HL-60 (cell line): ENCODE measurements at regions not wholly inside any gene's neighbourhood (a gene's known extent, or its start where the extent isn't known, plus 50 kb on each side); places are given as distances from the start of the nearest gene placed in this dataset.

Experiments
- POLR2AphosphoS5 ChIP-seq: IDR thresholded peaks from 2 replicates; pipeline ENCODE4 v1.6.1; 2012; ENCODE audit warnings: low read depth
- SPI1 ChIP-seq: IDR thresholded peaks from 2 replicates; pipeline ENCODE4 v1.6.1; 2012; ENCODE audit warnings: low read depth, mild to moderate bottlenecking, borderline replicate concordance
- TF ChIP-seq, protein P1 (sequence below): IDR thresholded peaks from one replicate; pipeline ENCODE4 v1.5.1; 2011; ENCODE audit warnings: low read length, control low read depth, inconsistent platforms; ENCODE audit not compliant: insufficient read depth

DNA sequence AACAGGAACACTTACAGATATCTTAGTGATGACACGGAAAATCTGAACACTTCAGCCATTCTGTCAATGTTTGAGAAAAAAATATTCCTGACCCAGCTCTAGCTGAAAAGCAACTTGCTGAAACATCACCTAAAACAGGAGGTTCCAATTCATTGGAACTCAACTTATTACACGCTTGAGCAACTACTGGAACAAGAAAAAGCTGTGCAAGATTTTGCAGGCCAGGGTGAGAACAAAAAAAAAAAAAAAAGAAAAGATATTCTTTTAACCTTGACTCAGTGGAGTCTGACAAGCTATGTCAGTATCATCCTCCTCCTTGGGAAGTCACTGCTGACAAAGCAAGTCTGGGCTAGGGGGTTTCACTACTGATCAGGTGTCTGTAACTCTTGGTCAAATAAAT is 351.0 kb downstream of the SS18 start:
- TF ChIP-seq, protein P1, sequence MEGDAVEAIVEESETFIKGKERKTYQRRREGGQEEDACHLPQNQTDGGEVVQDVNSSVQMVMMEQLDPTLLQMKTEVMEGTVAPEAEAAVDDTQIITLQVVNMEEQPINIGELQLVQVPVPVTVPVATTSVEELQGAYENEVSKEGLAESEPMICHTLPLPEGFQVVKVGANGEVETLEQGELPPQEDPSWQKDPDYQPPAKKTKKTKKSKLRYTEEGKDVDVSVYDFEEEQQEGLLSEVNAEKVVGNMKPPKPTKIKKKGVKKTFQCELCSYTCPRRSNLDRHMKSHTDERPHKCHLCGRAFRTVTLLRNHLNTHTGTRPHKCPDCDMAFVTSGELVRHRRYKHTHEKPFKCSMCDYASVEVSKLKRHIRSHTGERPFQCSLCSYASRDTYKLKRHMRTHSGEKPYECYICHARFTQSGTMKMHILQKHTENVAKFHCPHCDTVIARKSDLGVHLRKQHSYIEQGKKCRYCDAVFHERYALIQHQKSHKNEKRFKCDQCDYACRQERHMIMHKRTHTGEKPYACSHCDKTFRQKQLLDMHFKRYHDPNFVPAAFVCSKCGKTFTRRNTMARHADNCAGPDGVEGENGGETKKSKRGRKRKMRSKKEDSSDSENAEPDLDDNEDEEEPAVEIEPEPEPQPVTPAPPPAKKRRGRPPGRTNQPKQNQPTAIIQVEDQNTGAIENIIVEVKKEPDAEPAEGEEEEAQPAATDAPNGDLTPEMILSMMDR = no peak
- no peak for TF ChIP-seq SPI1
- no peak for TF ChIP-seq POLR2AphosphoS5
